GM21717 (cell line): ENCODE measurements at regions not wholly inside any gene's neighbourhood (a gene's known extent, or its start where the extent isn't known, plus 50 kb on each side); places are given as distances from the start of the nearest gene placed in this dataset.
"Not testable (repeated sequence)": the region's sequence is repeated elsewhere in the genome, so short reads cannot be mapped to it uniquely, and the experiment has no call there.

Experiments
- ATAC-seq: cut with Tn5 transposase; IDR thresholded peaks from one replicate; pipeline ENCODE4 v1.9.1; 2021; ENCODE audit warnings: mild to moderate bottlenecking, moderate library complexity; ENCODE audit not compliant: unreplicated experiment

DNA sequence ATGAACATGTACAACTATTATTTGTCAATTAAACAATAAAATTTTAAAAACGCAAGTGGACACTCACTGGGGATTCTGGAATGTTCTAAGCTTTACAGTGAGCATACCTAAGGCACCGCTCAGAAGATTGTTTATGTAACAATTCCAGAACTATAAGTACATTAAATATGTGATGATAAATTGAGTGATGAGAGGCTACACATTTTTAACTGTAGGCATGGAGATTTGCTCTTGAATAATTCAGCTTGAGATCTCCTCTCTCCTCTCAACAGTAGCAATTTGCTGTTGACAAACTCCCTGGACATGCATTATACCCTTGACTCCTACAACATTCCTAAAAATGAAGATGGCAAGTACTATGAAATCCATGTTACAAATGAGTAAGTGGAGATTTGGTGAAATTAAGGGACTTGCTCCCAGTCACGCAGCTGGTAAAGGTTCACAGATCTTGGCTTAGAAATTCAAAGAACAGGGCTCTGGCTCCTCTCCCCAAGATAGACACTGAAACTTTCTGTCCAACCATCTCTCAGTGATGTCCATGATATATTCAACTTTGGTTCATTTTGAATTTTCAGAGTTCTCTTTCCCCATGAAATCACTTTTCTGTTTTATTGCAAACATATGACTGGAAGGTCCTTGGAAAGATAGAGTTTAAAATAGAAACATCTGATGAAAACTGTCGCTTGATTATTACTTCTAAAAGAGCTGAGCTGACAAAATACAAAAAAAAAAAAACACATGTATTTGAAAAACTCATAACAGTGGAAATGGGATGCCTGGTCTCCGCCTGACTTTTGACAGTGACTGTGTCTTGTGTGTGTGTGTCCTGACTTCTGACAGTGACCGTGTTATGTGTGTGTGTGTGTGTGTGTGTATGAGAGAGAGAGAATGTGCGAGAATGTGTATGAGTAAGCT, 488.3 kb downstream of the TNS3 start:
- no peak for ATAC-seq

DNA sequence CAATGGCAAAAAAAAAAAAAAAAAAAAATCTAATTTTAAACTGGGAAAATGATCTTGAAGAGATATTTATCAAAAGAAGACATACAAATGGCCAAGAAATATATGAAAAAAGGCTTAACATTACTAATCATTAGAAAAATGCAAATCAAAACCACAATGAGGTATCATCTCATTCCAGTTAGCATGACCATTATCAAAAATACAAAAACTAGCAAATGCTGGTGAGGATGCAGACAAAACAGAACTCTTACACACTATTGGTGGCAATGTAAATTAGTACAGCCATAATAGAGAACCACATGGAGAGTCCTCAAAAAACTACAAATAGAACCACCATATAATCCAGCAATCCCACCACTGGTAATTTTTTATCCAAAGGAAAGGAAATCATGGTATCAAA, 489.6 kb downstream of the TNS3 start:
- no peak for ATAC-seq

DNA sequence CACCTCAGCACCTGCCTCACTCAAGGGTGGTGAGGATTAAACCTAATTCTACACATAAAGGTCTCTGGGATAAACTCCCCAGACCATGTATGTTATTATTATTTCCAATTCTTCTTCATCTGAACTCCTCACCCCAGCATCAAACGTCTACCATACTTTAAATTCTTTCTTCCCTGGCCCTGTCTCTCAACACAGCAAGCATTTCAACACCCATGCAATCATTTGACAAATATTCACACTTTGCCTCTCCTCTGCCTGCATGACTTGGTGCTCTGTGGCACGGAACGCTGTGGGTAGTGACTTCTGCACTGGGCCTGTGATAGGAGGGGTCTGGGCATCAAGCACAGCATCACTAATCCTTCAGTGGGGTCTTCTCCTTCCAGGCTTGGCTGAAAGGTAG, 490.8 kb downstream of the TNS3 start:
- ATAC-seq, result no peak

DNA sequence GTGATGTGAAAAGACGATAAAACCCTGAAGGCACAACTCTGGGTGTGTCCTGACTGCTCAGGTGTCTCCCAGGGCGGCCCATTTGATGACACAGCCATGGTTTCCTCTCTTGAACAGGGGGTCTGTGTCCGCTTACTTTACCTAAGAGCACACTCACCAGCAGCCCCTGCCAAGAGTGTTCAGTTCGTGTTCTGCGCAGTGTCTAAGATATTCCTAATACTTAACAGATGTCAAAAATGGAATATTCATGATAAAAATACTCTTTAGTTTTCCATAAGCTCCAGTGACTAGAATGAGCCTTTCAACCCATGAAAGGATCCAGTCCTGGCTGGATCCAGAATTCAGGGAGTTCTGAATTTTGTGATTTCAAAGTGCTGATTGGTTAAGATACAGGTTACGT, 492.4 kb downstream of the TNS3 start:
- ATAC-seq, result no peak

DNA sequence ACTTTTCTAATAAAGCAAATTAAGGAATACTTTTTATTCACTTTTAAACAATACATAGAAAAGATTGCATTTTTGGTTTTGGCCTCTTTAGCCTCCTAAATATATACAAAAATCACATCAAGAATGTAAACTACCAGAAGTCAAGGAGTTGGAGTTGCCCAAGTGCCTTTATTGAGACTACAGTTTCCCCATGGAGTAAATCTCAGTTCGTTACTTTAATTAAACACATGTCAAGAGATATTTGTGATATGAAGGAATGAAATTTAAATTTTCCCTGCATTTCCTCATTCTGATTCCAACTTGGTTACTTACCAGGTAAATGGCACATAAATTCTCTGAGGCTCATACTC, 492.9 kb downstream of the TNS3 start:
- no peak for ATAC-seq

DNA sequence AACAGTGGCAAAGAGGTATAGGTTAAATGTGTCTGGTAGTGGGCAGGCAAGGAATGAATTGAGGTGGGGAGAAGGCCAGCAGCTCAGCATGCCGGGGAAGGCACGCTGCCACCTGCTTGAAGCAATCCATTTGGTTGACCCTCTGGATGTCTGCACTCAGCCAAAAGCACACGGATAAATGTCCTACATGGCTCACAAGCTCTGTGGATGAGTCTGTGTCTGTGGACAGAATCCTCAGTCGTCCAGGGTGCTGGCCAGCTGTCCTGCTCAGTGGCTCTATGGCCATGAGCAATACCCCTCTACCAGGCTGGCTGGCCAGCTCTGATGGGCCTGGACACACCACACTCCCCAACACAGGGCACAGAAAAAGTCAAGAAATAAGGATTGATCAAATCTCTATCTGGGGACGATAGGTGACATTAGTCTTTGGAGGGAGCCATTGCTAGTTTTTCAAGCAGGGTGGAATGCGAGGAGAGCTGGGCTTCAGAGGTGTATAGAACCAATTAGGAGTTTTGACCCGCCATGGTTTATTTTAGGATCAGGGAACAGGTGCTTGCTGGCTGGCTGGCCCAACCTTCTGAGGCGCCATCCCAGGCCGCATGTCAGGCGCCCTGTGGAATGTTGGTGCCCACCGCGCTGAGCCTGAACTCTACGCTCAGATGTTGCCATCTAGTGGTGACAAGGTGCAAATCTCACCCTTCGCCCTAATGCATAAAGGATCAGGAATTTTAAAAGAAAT, 493.4 kb downstream of the TNS3 start:
- no peak for ATAC-seq

DNA sequence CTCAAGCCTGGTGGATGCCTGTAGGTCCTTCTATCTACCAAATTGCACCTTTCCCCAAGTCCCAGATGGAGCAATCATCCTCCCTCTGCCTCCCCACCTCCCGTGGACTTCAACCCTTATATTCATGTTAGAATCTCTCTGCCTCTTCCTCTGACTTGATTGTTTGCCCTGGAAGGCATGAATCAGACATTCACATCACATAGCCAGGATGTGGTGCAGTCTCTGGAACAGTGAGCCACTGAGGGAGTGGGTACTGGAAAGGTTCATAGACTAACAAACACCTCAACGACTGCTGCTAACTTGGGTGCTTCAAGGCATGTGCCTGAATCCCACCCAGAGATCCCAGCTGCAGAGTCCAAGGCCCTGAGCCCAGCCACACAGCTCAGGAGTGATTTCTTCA, 494.0 kb downstream of the TNS3 start:
- no peak for ATAC-seq

DNA sequence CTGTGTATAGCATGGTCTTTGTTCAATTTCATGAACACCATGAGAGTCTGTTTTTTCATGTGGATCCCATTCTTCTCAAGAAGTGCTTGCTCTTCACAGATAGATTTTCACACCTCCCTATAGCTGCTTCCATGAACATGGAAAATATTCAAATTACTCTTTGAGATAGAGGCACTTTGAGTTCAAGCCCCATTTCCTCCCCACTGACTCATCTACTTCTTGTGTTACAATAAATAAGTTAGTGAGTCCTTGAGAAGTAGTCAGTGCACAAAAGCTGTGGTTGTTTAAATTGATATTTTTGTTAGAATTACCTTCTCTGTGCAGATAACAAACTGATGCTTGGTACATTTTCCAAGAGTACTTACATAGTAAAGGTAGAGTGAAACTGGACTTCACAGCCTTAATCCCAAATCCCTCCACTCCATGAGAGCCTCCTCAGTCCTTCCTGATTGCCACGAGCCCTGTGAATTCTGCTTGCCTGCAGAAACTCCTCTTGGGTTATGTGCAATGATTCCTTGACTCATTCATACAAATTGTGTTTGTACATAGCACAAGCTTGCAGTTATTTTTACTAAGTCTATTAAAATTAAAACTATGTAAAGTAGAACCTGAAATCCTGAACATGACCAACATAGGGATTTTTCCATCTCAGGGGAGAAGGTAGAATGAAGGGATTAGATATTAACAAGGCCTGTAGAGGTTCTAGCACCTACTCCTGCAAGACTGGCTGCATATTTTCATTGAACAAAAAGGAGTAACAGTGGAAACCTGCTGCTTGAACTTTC, 496.2 kb downstream of the TNS3 start:
- ATAC-seq, result no peak

DNA sequence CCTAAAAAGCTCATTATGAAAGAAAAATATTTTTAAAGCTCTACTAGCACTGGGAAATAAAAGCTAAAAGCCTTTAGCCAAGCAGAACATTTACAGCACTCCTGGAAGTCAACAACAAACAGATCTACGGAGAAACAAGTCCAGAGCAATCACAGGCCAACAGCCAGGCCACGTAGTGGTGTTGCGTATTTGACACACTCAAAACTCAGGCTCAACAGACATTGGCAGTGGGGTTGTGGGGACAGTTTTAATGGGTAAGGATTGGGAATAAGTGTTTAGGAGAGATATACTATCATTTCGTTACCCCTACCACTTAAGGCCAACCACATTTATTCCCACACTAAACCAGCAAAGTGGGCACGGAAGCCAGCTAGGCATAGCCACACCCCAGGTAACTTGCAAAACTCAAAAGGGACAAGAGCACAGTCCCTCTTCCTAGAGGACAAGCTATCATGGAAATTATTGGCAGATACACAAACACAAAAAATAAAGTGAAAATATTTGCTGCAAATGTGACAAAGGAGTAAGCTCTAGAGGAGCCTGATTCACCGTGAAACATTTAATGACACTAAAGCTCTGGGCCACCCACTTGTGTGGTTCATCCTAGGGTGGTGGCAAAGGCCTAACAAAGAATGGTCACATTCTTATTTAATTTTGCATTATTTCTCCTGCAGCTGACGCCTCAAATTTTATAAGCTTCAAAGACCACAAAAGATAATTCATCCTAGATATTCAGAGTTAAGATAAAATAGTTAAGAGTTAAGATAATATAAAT, 498.2 kb downstream of the TNS3 start:
- ATAC-seq, result no peak

DNA sequence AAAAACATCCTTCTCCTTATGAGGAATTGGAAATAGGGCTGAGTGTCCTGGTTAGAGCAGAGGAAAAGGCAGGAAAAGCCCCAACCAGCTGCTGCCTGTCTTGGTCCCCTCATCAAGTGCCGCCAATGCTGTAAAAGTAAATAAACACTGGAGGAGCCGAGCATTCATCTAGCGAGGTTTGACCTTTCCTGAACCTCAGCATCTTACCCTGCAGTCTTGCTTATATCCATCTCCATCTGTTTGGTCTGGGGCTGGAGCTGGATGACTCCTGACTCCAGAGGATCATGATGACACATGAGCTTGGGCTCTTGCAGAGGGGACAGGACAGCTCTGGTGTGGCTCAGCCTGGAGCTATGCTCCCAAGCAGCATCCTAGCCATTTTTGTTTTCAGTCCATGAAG, 501.1 kb downstream of the TNS3 start:
- no peak for ATAC-seq

DNA sequence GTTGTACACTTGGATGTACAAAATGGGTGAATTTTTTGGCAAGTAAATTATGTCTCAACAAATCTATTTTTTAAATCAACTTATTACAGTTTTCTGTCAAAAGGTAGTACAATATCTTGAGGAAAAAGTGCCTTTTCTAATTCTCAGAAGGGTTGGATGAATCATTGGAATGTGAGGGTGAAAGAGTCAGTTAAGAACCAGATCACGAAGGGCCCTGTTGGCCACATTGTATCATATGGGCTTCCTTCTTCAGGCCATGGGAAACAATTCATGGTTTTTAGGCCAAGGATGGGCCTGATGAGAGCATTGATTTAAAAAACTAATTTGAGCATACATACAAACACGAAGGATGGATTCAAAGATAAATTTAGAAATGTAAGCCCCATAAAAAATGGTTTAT, 503.7 kb downstream of the TNS3 start:
- ATAC-seq, result no peak

DNA sequence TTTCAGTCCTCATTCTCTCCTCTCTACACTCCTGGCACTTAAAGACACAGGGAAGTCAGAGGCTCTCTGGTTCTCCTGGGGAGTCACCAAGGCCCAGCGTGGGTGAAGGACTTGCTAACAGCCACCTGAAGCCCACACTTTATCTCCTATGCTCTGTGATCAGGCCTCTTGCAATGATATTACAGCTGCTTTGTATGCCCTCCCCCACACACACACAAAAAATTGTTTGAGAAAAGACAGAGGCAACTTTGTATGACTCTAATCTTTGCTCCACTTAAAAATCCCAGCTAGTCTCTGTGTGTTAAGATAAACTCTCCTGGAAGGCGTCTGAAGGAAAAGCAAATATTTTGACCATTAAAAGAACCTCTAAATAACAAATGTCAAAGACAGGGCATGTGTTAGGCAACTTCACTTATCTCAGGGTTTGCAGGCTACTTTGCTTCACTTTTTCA, 507.2 kb downstream of the TNS3 start:
- no peak for ATAC-seq

DNA sequence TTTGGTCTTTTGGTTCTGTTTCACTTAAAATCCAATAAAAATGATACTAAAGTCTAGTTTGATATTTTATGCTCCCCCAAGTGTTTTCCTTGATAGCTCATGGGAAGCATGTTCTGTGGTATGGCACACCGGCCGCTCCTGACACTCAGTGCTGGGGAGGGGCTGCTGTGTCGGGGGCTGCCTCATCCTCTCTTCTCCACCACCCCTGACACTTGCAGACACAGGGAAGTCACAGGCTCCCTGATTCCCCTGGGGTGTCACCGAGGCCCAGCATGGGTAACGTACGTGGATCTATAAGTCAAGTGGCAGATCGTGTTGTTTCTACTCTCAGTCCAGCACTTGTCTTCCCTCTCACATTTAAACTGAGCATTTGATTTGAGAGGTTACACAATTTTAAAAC, 508.6 kb downstream of the TNS3 start:
- ATAC-seq, result no peak

DNA sequence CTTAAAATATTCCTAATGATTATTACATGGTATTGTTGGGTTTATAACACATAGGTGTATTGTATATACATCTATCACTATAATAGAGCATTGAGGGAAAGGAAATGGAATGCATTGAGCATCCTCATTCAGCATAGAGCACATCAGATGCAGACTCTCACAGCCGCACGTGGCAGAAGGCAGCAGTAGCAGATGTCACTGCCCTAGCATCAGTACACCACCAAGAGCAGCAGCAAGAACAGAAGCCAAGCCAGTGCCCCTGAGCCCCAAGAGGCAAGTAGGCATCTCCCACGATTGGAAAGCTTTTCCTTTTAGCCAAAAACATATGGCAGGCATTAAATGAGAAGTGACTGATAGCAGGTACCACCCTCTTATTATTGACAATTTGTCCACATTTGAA, 510.0 kb downstream of the TNS3 start:
- ATAC-seq, result no peak

DNA sequence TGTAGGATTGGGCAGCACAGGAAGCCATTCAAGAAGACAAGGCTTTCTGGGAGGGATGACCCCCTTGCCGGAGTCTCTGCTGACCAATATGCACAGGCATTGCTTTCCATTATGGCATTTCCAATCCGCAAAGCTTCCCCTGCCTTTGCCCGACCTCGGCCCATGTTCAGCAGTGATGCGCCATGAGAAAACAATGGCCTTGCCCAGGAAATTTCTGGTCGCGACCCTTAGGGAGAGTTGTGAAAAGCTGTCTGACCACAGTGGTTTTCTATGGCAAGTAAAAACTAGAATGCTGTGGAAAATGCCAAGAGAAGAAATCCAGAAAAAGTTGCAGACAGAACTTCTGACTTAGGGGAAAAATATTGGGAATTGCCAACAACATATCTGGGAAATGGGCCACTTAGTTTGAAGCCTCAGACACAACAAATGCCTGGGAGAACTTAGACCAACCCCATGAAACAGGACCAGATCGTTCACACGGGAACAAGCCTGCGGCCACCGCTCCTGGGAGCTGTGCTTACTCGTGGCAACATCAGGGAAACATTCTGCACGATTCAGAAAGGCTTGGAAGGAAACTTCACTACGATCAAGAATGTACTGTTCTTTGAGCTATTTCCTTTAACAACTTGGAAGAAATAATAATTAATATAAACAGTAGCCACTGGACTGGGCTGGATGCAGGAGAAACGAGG, 512.4 kb downstream of the TNS3 start:
- no peak for ATAC-seq

DNA sequence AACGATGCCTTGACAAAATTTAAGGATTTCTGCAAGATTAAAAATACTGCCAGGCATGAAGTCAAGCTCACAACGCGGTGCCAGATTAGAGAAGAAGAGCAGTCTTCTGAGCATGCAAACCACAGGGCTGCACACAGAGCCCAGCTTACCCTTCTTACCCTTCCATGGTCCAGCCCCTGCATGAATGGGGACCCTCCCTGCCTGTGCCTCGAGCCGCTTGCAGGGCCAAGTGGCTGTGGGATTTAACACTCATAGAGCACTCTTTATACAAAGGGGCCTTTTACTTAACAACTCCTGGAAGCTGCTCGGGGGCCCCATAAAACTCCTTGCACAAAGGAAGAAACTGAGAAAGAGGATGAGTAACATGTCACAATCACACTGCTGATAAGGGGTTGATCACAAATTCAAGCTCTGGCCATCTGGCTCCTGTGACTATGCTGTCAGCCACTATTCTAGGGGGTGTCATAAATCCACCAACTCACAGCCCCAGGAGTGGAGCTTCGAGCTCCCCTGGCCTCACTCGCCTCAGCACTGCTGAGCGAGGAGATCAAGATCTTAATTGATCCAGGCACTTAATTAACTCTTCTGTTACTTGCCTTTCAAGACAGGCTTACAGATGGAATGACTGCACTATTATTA, 514.8 kb downstream of the TNS3 start:
- ATAC-seq, result no peak

DNA sequence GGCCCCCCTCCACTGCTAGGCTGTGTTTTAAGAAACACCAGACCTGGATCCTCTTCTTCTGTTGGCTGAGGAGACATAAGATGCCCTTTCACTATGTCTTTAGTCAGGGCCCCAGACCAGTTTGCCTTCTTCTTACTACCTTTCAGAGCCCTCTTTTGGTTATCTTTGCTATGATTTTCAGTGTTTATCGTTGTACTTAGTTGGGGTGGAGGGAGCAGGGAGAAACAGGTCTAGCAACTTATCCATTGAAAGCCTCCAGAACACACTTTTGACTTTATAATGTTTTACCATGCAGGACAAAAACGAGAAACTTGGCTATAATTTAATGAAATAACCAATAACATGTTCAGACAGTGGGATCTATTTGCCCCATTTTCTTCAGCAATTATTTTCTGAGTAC, 525.2 kb downstream of the TNS3 start:
- no peak for ATAC-seq

DNA sequence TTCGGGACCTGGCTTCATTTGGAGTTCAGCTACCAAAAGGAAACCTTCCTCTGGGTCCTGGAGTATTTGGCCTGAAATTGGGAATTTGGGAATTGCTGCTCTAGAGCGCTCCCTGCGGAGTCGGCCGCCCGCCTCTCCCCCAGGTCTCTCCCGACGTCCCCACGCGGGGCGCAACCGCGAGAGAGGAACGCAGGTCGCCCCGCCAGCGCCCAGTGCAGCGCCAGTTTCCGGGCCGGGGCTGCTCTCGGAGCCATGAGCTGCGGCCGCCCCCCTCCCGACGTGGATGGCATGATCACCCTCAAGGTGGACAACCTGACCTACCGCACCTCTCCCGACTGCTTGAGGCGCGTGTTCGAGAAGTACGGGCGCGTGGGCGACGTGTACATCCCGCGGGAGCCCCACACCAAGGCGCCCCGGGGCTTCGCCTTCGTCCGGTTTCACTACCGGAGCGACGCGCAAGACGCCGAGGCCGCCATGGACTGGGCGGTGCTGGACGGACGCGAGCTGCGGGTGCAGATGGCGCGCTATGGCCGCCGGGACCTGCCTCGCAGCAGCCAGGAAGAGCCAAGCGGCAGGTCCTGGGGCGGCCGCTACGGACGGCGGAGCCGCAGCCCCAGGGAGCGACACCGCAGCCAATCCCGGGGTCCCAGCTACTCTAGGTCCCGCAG, 529.2 kb downstream of the TNS3 start:
- not testable (repeated sequence) for ATAC-seq

DNA sequence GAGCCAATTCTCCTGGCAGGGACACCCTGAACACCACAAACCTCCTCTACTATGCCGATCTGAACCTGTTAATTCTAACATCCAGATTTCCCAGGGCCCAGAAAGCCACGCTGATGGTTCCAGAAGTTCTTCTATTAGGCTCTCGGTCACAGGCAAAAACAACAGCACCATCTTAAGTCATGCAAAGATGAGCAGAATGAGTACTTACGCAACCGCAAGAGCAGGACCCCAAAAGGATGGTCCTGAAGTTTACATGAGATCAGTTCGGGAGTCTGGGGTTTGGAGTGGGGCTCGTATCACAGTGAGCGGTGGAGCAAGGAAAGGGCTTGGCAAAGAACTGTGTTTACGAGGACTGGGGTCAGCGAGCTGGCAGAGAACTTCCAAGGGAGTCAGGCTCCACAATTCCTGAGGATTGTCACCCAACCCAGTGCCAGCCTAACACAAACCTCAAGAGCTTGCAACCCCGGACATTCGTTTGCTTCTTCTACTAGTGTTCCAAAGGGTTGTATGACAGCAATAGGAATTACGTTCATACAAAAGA, 532.6 kb downstream of the TNS3 start:
- no peak for ATAC-seq
